HPDE6-E6E7 (cell line): ENCODE measurements at regions not wholly inside any gene's neighbourhood (a gene's known extent, or its start where the extent isn't known, plus 50 kb on each side); places are given as distances from the start of the nearest gene placed in this dataset.

Experiments used
- DNase-seq: peaks from one replicate; pipeline ENCODE4 v3.0.0; 2011; ENCODE audit warnings: missing footprints; ENCODE audit errors: extremely low spot score

- DNase-seq: peak; percentile 21
These were observed 101.2 kb upstream of the STXBP6 start for GRCh38 chr14:25150934-25151790.

DNA sequence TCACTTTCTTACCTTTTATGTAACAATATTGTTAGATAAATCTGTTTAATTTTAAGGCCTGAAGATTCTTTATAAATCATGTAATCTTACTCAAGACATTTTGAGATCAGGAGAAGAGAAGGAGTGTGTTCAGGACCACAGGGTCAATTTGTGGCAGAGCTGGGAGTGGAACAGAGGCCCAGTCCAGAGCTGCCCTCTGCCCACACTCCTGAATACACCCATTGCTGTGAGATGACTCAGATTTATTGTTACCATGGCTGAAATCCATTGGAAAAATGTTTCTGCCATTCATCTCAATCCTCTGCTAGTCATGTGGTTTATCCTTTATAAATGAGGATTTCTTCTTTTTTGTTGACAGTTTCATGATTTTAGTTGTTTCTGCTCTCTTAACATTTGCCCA is 100.5 kb upstream of the STXBP6 start:
- no peak for DNase-seq

DNA sequence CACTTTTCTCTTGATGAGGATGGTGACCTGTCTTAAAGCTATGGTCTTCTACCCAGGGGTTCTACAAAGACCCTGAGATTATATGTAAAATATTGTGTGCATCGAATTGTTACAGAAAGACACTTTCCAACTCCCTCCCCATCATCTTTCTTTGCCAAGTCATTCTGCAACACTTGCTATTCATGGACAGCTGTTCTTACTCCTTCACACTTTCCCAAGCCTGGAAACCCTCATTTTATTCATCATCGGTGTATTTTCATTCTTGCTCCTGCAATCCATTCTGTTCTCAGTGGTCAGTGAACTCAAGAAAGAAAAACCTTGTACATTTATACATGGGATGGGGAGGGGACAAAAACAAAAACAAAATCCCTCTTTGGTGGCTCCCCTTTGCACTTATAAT is 90.5 kb upstream of the STXBP6 start:
- no peak for DNase-seq

DNA sequence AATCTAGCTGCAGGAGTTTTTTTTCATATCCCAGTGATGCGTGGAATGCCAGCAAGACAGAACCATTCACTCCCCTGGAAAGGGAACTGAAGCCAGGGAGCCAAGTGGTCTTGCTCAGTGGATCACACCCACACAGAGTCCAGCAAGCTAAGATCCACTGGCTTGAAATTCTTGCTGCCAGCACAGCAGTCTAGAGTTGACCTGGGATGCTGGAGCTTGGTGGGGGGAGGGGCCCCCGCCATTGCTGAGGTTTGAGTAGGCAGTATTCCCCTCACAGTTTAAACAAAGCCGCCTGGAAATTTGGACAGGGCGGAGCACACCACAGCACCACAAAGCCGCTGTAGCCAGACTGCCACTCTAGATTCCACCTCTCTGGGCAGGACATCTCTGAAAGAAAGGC is 86.9 kb upstream of the STXBP6 start:
- no peak for DNase-seq

GRCh38 chr14:25134184-25134583 is 84.2 kb upstream of the STXBP6 start:
- no peak for DNase-seq

- DNase-seq: peak; percentile 54
These were observed 82.9 kb upstream of the STXBP6 start for GRCh38 chr14:25132732-25133422.

GRCh38 chr14:25132094-25132493 is 82.1 kb upstream of the STXBP6 start:
- no peak for DNase-seq

- DNase-seq: no peak
These were observed 72.9 kb upstream of the STXBP6 start for GRCh38 chr14:25122843-25123242.

GRCh38 chr14:25122211-25122610 is 72.3 kb upstream of the STXBP6 start:
- no peak for DNase-seq

GRCh38 chr14:25121337-25122129 is 71.6 kb upstream of the STXBP6 start:
- DNase-seq: no peak

DNA sequence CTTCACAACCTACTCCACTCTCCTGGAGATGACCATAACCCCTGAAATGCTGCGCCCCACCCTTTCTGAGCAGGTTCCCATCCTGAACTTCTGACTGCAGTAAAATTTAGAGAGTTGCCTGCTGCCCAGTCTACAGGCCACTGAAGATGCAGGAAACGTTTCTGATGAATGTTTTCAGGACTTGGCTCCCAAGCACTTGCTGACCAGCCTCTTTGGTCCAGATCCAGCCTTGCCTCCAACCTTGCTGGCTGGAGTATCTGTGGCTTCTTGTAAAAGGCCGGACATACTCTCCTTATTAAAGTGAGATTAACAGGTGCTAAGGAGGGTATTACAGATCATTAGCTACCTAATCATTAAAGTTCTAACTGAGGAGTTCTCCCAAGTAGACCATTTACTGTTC is 70.3 kb upstream of the STXBP6 start:
- no peak for DNase-seq

DNA sequence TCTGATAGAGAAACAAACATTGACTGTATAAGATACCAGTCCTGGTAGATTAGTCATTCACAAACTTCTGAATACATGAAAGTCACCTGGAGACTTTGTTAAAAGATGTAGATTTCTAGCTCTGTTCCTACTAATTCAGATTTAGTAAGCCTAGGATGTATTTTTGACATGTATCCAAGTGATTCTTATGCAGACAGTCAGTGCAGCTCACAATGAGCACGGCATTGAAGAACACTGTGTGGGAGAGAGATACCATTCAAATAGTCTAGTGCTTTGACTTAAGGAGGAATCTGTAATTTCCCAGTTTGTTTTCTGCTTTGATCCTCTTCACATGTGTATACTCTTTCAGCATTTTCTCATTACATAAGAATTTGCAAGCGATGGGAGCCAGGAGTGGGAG is 68.7 kb upstream of the STXBP6 start:
- no peak for DNase-seq

DNA sequence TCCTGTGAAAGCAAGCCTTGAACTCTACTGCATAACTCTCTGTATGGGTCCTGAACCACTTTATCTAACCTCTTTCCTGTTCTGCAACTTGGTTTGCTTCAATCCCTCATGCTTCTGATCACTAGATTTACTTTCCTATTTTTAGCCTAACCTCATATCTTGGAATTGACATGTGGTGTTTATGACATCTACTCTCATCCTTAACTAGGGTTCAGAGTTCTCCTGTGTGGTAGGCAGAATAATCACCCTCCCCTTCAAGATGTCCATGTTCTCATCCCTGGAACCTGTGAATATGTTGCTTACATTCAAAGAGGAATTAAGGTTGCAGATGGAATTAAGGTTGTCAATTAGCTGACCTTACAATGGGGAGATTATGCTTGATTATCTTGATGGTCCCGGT is 67.4 kb upstream of the STXBP6 start:
- no peak for DNase-seq

DNA sequence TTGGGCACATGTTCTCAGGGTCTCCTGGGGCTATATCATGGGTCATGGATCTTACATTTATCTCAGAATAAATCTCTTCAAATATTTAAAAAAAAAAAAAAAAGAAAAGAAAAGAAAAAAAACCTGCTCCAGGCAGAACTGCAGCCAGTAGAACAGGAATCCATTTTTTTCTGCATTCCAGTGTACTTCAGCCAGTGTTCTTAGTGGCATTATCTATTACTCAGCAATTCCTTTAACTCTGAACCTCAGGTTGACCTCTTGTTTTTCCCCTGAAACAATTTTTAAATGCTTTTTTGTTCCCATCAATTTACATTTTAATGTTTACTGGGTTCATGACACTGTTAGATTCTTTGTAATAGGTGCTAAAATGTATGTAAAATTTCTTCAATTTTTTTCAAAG is 66.7 kb upstream of the STXBP6 start:
- no peak for DNase-seq

- no peak for DNase-seq
These were observed 63.4 kb upstream of the STXBP6 start for GRCh38 chr14:25113394-25113793.

DNA sequence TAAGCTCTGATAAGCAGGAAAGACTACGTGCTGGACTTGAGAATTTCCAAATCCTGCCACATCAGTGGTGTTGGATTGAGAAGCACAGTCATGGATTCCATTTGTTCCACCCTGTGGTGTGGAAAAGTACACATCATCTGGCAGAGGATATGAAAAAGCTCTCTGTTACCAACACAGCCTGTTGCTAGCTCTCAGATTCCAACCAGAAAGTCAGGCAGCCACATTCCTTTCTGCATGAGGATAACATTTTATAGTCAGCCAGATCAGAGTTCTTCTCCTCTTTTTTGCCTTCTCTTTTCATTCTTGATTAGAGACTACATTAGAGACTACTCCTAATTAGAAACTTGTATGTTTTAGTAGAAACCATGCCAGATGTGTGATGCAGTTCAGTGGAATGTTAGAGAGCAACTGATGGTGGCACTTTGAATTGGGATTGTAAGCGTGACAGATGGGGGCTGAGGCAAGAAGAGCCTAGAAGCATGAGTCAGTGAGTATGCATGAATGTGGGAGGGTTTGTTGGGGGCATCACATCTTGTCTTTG is 61.2 kb upstream of the STXBP6 start:
- no peak for DNase-seq

GRCh38 chr14:25110106-25110505 is 60.2 kb upstream of the STXBP6 start:
- DNase-seq: no peak

GRCh38 chr14:25108959-25109358 is 59.0 kb upstream of the STXBP6 start:
- no peak for DNase-seq

DNA sequence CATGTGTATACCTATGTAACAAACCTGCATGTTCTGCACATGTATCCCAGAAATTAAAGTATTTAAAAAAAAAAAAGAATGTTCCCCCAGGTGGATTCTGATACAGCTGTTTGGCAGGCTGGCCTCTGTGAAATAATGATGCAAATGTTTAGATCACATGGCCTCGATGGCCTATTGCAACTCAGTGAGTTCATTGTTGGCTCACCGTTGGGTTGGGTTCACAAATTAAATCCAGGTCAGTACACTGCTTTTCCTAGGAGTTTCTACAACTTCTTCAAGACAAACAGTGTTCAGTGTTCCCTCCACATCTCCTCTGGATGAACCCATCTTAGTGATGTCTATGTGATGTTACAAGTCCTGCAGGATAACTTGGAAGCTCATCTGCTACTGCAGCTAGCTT is 58.3 kb upstream of the STXBP6 start:
- no peak for DNase-seq

- no peak for DNase-seq
These were observed 53.9 kb upstream of the STXBP6 start for GRCh38 chr14:25103820-25104219.

DNA sequence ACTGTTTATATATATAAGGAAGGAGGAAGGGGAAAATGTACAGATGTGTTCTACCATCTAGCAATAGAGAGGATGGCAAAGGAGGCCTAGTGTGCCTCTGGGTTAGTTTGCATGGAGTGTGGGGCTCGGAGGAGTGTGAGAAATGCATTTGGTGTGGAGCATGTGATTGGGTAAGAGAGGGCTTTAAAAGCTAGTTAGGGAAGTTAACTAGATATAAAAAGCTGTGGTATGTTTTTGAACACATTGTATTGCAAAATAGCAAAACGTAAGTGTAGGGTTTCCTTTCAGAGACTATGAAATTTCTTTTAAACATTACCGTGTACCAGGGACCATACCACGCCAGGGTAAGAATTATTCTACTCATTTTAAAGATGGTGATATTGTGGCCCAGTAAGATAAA is 53.3 kb upstream of the STXBP6 start:
- DNase-seq: no peak

DNA sequence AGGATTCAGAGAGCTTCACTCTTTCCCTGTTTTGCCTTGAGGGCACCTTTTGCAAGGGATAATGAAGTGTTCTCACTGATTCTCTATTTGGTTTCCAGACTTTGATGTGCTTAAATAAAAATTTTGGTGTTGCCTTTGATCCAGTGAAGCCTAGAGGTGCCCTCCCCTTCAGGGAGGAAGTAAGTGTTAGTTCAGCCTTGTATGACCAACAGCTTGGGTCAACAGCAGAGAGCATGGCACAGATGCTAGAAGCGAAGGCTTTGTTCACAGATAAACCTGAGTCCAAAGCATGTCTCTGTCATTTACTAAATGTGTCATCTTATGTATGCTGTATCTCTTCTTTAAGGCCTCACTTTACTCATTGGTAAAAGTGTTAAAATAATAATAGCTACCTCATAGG is 52.8 kb upstream of the STXBP6 start:
- no peak for DNase-seq
